Activated gamma-delta T cell treated with Interleukin-2 at 50 U/mL for 16 hours (primary cell): ENCODE measurements at regions not wholly inside any gene's neighbourhood (a gene's known extent, or its start where the extent isn't known, plus 50 kb on each side); places are given as distances from the start of the nearest gene placed in this dataset.

Experiments
- DNase-seq: peaks from one replicate; pipeline ENCODE4 v3.0.0-alpha.2; 2020

GRCh38 chr15:91523596-91523995 lies 329.9 kb upstream of the SLCO3A1 start:
- DNase-seq, result no peak

GRCh38 chr15:91524534-91524933 lies 329.0 kb upstream of the SLCO3A1 start:
- no peak for DNase-seq

GRCh38 chr15:91525751-91526150 lies 327.8 kb upstream of the SLCO3A1 start:
- DNase-seq, result no peak

- no peak for DNase-seq
These were observed 327.1 kb upstream of the SLCO3A1 start for GRCh38 chr15:91526424-91526823.

GRCh38 chr15:91528801-91529200 lies 324.7 kb upstream of the SLCO3A1 start:
- DNase-seq, result no peak

DNA sequence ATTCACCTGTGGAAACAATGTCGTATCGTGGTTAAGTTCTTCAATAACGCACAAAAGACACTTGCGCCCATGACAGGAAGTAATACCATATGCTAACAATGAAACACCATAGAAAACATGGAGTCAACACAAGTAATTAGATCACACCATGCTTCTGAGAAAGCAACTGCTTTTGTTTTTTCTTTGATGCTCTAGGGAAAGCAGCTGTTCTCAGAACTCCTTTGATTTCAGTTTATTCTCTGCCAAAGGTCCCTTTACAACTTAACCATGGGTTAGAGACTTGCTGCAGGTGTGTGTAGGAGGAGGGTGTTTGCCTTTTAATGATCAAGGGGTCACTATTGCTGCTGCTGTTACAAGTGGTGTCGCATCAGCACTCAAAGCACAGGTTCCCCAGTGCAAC lies 324.0 kb upstream of the SLCO3A1 start:
- DNase-seq, result no peak

DNA sequence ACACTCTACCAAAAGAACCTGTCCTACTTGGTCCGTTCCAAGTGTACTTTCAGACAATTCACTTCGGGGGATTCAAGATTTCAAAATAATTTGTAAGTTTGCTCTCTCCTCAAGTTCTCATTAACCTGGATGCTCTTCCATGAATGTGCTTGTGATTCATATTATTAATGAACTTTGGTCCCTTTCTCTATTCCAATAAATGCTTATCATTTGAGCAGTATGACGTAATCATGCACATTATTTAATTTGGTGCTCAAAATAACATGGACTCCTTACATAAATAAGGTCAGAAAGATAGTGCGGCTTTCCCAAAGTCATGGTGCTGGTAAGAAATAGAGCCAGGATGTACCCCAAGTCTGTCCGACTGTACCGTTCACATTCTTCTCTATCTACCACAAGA lies 323.2 kb upstream of the SLCO3A1 start:
- no peak for DNase-seq

DNA sequence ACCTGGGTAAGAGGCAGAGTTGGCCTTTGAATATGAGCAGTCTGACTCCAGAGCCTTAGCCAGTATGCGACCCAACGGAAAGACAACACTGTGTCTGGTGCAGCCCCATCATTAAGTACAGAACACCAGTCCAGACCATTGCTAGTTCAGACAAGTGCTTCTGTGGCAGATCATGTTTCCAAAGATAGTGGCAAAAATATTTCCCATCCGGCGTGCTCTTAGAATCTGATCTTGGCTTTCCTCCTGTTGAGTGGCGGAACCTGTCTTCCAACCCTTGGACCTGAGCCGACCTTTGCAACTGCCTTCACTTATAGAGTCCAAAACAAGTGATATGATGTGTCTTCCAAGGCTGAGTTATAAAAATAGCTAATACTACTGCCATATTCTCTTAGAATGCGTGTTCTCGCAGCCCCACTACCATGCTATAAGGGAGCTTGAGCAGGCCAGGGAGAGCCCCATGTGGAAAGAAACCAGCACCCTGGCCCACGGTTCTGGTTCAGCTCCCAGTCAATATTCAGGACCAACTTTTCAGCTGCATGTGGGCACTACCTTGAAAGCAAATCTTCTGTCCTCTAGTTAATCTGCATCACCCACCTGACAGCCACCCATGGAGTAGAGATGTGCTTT lies 322.4 kb upstream of the SLCO3A1 start:
- DNase-seq, result no peak

DNA sequence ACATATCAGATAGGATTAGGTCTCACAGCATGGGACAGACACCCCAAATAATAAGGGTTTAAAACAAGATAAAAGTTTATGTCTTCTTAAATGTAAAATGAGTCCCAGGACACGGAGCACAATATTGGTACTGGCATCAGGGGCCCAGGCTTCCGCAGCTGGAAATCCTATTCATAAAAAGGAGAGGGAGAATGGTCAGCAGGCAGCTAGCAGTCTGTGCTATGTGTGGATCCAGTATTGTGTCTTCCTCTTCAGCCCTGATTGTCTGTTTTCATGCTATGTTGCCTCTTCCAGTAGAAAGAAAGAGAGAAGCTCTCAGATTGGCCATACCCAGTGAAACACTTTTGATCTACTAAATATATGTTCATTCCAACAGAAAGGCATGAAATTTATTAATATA lies 319.3 kb upstream of the SLCO3A1 start:
- DNase-seq, result no peak

- DNase-seq, result no peak
These were observed 318.5 kb upstream of the SLCO3A1 start for GRCh38 chr15:91534976-91535375.

- DNase-seq, result no peak
These were observed 317.5 kb upstream of the SLCO3A1 start for GRCh38 chr15:91535856-91536500.

GRCh38 chr15:91537856-91538255 lies 315.7 kb upstream of the SLCO3A1 start:
- no peak for DNase-seq

GRCh38 chr15:91538782-91539181 lies 314.7 kb upstream of the SLCO3A1 start:
- no peak for DNase-seq

DNA sequence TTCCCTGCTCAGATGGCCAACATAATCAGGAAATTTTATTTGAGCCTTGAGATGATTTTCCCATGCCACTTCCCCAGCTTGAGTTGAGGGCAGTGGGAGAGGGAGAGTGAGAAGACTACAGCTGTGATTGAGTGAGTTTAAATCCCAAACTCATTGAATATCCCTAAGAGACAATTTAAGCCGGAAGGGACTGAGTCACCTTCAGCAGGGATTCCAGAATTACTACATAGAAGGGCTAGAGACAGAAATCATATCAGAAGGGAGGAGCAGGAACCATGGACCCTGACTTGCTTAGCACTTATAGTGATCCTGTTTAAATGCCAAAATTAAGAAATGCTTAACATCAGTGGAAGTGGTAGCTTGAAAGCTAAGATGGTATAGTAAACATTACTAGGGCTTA lies 312.2 kb upstream of the SLCO3A1 start:
- no peak for DNase-seq

GRCh38 chr15:91542226-91542625 lies 311.3 kb upstream of the SLCO3A1 start:
- DNase-seq, result no peak

- DNase-seq, result no peak
These were observed 306.2 kb upstream of the SLCO3A1 start for GRCh38 chr15:91547356-91547755.

DNA sequence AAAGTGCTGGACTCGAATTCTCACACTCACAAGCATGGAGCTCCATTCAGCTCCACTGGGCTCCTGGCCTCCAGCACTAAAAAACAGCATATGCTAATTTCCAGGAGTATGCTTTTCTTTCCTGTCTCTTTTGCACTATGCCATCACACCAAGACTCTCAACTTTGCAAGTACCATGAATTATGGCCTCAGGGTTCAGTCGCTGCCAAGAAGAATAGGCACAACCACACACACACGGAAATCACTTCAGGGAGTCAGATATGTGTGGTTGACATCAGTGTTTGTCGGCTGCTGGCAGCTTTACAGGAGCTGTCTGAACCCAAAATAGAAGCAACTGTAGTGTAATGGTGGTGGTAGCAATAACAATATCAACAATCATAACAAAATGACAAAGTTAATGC lies 305.0 kb upstream of the SLCO3A1 start:
- no peak for DNase-seq

- DNase-seq, result no peak
These were observed 303.9 kb upstream of the SLCO3A1 start for GRCh38 chr15:91549581-91549980.

DNA sequence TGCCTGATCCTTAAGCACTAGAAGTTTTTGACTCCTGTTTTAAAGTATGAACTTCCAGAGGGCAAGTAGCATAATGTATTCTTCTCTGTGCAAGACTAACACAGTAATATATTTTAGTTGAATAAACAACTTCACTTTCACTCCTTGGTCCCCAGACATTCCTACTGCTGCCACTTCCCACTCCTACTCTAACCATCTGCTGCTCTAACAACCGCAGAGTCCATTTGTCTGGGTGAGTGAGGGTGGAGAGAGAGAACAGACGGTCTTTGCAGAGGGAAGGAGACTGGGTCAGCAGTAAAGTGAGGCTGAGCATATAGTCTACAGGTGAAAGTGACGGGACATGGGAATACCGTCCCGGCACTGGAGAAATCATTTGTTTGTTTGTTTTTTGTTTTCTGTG lies 301.0 kb upstream of the SLCO3A1 start:
- DNase-seq, result no peak

DNA sequence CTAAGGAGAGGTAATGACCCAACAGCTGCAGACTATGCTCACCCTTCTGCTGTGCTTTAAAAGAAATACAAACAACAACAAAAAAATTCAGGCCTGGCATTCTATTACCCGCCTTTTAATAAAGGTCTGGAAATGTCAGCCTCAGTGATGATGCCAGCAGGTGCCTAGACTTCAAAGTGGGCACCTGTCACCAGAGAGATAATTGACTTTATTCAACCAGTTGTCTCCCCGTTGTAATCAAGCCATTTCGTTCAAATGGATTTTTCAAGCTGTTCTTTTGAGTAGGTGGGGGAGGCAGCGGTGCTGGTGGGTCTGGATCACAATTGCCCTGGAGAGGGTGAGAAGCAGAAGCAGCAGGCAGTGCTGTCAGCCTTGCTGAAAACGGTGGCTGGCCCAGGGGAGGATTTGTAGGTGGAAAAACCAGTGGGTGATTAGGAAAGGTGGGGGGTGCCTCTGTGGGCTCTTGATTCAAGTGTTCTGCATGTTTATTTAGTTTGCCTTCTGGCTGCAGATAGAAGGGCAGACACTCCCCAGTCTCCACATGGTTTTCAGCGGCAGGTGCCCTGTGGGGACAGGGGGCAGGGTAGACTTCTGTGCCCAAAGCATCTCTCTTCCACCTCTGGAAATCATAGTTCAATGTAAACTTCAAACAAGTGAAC lies 300.2 kb upstream of the SLCO3A1 start:
- DNase-seq, result no peak

DNA sequence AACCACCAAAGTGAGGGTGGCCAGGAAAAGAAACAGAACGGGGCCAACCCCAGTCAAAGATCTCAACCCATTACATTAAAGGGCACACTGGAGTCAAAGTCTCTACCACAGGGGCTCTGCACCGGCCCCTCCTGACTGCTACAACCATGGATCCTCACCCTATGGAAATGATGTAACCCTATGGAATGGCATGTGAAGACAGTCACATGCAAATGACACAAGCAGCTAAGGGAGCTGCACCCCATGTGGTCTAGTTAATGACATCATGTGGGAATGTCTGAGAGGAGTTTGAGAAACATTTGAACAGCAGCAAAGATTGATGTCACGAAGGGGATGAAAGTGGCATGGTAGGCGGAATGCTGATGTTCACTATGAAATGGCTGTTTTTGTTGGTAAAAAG lies 298.2 kb upstream of the SLCO3A1 start:
- DNase-seq, result no peak

DNA sequence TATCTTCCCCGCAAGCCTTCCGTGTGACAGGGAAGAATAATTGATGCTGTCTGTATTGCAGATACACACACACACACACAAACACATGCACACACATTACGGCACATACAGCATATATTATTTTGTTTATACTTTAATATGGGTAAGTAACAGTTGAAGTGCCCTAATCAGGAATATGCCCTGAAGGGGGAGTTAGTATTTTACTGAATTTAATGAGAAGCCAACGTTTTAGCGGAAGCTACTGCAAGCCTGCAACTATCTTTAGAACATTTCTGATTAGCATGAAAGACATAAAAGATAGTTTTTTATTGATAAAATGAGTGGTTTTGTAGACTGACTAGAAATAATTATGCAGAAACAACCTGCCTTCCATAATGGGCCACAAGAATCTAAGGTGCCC lies 296.6 kb upstream of the SLCO3A1 start:
- no peak for DNase-seq

GRCh38 chr15:91559066-91559465 lies 294.4 kb upstream of the SLCO3A1 start:
- DNase-seq, result no peak

- no peak for DNase-seq
These were observed 292.0 kb upstream of the SLCO3A1 start for GRCh38 chr15:91561371-91562100.
